ENCODE measurements at regions not wholly inside any gene's neighbourhood (a gene's known extent, or its start where the extent isn't known, plus 50 kb on each side); places are given as distances from the start of the nearest gene placed in this dataset.

GRCh38 chr12:41959271-41959670 is 185.4 kb downstream of the GXYLT1 start:
- TF ChIP-seq RBM39 (optimal IDR thresholded peaks at IDR 0.05; ENCODE audit: low read depth, low read length) (no peak), POLR2A (conservative IDR thresholded peaks at IDR 0.05) (no peak), GMEB1 (CRISPR knock-in tag; IDR thresholded peaks at IDR 0.05) (no peak), KAT2B (IDR thresholded peaks at IDR 0.05; ENCODE audit: low read depth, low read length) (no peak), CTCF (IDR thresholded peaks at IDR 0.05 in 2 of 3, conservative IDR thresholded peaks at IDR 0.05 in 1 of 3; ENCODE audit: insufficient read depth in 2 of 3, low read depth in 1 of 3, low read length in 3 of 3) (no peak), RAD21 (CRISPR knock-in tag; conservative IDR thresholded peaks at IDR 0.05 in 1 of 2, IDR thresholded peaks at IDR 0.05 in 1 of 2) (no peak)

All from K562 (cell line).